Stimulated activated CD8-positive, alpha-beta memory T cell treated with anti-CD3 and anti-CD28 coated beads, Interleukin-7, amount 100 ng/mL, for 24 hours (primary cell): ENCODE measurements at regions not wholly inside any gene's neighbourhood (a gene's known extent, or its start where the extent isn't known, plus 50 kb on each side); places are given as distances from the start of the nearest gene placed in this dataset.

Experiments used
- DNase-seq: peaks from one replicate; pipeline ENCODE4 v3.0.0-alpha.2; 2020; ENCODE audit warnings: low read depth

DNA sequence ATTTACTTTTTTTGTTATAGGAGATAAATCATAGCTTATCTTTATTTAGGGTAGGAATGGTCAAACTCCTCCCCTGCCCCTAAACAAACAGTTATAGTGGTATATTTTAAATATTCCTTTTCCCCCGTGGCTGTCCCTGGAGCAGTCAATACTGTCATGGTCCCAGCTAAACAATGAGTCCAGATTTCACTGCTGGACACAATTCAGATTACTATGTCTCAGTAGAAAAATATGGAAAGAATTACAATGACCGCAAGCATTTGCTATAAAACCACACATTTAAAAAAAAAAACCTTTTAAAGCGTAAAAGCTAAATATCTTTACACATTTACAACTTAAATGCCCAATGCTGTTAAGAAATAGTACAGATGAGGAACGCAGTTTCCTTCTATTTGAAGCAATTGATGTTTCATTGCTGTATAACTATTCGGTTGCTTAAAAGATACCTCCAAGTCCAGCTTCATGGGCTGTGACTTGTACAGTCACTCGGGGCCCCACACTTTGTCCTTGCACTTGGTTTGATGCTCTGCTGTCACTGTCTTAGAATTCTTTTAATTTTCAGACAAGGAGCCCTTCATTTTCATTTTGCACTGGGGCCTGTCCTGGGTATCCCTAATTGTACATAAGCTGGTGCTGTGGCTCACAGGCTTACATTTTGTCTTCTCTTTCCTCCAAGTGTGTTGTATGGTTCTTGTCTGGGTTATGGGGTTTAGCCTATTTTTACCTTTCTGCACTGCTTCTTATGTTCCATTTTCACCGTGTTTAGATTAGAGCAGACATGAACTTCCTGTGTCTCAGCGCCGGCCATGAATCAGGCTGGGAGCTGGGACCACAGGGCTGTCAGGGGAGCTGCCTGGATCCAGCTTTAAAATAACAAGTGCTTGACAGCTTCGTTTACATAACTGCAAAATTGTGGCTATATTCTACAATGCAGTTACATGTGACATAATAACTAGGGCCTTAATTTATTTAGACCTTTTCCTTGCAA lies 530.2 kb upstream of the FZD8 start:
- no peak for DNase-seq

DNA sequence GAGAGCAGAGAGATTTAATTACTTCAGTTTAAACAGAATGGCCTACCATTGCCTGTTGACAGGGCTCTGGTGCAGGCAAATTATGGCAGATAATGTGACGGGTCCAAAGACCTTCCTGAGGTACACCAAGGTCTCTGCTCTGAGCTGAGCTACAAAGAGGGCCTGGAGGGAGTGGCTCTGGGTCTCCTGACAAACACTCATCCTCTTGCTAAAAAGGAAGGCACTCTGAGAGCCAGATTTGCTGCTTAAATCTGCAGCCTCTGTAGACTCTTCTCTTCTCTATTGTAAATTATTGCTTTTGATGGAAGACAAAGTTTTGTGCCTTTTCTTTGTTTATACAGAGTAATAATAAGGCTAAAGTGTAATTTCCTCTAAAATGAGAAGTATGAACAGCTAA lies 529.5 kb upstream of the FZD8 start:
- DNase-seq = no peak

DNA sequence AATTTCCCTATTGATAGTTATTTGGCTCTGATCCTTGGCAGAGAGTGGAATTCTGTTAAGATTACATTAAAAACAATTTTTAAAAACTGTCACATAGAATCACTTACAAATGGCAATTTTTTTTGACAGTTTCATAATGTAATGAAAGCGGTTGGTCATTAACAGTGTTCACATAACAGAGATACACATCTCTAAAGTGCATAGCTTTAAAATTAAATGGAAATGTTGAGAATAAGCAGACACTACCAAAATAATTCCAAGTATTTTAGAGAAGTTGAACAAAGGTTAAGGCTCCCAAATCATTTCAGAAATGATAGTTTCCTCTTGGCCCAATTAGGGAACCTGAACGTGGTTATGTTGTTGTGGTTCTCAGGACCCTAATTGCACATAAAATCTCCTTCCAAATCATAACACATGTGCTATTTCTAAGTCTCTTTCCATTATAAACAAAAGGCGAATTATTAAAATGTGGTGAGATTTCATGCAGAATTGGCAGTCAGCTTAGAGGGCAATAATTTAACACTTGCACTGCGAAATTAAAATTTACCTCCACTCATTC lies 528.9 kb upstream of the FZD8 start:
- no peak for DNase-seq

DNA sequence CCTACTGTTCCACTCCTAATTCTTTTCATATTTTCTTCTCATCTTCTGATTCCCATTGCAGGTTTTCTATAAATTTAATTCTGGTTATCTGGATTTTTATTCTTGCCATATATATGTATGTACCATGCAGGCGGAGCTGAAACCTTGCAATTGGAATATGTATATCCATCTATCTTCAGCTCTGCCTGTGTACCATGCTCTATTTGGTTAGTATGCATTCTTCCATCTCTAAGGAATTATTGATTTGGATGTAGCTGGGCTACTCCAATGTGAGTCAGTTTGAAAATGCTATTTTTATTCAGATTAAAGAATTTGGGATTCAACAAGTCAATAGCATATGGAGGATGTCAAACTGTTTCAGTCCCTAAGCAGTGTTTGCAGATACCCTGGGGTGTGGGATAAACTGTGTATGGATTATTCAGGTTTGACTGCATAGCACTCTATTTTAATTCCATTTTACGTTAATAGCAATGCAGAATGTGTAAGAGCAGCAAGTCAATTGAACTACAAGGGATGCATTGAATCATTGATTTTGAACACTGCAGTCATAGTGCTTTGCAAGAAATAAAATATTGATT lies 528.1 kb upstream of the FZD8 start:
- DNase-seq = no peak

DNA sequence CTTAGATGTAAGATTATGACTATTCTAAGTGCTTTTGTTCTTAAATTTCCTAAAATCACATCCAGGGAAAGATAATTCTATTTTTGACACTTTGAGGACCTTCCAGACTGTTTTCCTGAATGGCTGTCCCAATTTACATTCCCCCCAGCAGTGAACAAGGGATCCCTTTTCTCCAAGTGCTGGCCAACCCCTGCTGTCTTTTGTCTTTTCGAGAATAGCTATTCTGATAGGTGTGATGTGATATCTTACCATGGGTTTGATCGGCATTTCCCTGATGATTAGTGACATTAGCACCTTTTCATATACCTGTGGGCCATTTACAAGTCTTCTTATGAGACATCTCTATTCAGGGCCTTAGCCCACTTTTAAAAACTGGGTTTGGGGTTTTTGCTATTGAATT lies 526.7 kb upstream of the FZD8 start:
- no peak for DNase-seq

DNA sequence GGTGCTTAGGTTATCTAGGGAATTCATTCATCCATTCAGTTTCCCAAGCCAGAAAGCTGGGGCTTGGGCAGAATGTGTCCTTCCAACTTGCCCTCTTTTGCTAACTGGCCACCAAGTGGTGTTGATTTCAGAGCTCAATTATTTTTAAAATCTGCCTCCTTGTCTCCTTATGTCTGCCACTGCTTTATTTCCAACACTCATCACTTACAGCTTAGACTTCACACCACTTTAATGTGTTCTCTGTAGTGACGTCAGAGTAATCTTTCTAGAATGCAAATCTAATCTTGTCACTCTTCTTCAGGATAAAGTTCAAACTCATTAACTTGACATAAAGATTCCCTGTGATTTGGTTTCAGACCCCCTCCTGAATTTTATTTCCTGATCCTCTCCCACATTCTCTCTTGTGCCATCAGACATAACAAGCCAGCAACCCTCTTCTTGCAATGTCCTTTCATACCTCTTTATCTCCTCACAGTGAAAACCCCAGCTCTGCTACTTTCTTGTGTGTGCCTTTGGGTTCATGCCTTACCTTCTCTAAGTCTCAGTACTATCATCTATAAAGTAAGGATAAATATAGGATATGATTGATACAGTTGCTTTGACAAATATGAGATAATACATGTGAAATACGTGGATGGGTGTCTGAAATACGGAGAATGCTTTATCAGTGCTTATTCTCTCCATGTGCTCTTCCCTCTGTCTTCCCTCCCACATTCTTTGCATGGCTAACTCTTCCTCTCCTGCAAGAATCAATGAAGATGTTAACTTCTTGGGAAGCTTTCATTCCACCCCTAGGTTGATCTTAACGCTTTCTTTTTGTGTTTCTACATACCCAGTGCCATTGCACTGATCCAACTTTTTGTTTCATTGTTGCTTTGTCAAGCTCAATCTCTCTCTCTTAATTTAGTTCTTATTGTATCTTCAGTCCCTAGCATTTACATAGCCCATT lies 522.7 kb upstream of the FZD8 start:
- DNase-seq = no peak

DNA sequence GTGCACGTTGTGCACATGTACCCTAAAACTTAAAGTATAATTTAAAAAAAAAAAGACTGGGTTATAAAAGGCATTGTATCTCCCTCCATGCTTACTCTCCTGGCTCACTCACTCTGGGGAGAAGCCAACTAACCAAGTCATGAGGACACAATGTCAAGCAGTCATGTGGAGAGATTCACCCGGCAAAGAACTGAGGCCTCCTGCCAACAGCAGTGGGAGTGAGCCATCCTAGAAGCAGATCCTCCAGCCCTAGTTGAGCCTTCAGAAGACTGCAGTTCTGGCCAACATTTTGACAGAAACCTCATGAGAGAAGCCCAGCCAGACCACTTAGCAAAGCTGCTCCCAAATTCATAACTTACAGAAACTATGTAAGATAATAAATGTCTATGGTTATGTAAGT lies 521.7 kb upstream of the FZD8 start:
- no peak for DNase-seq

DNA sequence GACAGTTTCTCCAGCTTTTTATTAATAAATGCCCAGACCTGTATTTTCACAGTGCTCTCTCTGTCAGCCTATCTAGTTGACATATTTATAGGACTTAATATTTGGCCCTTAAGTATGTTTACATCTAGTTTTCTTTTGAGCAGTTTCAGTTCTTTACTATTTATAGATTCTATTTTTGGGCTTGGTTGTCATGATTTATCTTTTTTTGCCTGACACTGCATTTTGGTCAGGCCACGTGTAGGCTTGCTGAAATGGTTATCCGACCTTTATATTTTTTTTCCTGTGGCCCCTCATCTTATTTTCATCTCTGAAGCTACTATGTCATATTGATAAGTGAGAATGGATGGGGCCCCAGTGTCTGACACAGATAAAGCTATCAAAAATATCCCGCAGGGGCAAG lies 515.4 kb upstream of the FZD8 start:
- DNase-seq = no peak

DNA sequence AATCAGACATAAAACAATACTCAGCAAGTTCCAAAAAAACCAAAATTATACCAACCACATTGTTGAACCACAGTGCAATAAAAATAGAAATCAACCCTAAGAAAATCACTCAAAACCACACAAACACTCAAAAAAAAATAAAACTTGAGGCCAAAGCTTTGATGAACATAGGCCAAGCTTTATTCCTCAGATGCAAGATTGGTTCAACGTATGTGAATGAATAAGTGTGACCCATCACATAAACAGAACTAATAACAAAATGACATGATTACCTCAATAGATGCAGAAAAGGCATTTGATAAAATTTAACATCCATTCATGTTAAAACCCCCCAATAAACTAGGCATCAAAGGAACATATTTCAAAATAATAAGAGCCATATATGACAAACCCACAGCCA lies 506.1 kb upstream of the FZD8 start:
- no peak for DNase-seq

DNA sequence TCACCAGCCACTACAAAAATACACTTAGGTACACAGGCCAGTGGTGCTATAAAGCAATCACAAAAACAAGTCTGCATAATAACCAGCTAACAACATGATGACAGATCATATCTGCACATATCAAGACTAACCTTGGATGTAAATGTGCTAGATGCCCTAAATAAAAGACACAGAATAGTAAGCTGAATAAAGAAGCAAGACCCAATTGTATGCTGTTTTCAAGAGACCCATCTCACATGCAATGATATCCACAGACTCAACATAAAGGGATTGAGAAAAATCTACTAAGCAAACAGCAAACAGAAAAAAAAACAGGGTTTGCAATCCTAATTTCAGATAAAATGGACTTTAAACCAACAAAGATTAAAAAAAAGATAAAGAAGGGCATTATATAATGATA lies 505.4 kb upstream of the FZD8 start:
- DNase-seq = no peak

DNA sequence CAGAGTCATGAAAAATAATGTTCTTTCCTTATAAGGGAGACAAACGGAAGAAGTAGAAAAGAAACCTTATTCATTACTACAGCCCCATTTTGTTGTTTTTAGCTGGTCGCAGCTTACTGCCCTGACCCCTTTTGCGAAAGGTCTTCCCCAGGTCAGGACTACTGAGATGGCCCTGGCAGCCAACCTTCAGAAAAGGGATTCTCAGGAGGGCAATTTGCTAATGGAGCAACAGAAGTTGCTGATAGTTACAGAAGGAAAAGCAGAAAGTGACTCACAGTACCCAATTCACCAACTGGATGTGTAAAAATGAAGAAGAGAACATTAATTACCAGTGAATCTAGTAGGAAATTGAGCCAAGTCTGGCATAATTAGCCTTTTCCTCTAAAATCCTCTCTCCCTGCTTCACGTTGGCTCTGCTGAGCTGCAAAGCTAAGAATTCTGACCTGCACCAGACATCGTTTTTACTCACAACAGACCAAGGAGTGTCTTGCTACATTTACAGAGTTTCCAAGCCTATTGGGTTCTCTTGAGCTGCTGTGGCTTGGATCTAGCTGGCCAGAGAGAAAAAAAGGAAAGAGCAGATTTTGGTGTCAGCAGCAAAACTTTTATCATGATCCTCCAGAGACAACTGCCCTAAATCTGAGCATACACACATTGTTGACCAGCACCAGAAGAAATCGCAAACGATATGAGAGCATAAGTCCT lies 499.9 kb upstream of the FZD8 start:
- DNase-seq = no peak

DNA sequence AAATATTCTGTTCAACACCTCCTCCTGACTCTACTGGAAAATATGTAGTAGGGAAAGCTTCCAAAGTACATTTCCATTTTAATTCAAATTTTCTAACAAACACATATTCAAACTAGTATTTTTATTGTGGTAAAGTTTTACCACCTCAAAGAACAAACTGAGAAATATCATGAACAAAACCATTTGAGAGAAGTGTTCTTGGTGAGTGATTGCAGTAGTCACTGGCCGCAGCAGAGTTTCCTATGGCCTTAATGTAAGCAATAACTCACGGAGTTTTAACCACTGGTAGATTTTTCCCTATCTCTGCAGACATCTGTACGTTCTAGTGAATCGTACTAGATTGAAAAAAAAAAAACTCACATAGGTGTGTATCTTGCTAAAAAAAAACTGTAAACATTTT lies 487.0 kb upstream of the FZD8 start:
- DNase-seq = no peak

DNA sequence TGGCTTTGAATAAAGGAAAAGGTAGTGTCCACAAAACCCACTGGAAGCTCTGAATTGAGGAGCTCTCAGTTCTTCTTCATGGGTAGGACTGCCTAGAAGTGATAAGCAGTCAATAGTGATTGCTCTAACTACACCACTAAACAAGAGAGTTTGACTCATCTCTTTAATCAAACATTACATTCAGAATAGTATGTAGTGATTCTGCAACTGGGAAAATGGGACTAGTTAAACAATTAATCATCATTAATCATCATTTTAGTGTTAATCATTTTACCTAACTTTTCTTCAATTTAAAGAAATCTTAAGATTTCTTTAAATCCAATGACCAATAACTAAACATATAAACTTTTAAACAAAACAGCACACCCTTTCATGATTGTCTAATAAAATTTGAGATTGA lies 484.0 kb upstream of the FZD8 start:
- no peak for DNase-seq

DNA sequence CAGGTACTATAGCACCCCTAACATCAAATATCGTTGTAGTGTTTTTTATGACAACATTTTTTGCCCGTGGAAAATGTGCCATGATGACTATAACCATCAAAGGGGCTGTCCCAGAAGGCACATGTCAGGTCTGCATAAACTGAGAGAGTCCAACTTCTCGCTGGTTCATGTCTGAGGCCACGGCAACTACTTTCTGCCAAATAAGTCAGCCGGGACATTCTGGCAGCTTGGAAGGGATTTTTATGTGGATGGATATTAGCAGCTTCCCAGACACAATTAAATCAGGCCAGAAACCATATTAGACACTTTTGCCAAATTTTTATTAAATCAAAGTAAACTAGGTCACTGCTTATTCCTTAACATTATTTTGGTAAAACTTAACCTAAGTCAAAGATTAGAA lies 477.4 kb upstream of the FZD8 start:
- no peak for DNase-seq

DNA sequence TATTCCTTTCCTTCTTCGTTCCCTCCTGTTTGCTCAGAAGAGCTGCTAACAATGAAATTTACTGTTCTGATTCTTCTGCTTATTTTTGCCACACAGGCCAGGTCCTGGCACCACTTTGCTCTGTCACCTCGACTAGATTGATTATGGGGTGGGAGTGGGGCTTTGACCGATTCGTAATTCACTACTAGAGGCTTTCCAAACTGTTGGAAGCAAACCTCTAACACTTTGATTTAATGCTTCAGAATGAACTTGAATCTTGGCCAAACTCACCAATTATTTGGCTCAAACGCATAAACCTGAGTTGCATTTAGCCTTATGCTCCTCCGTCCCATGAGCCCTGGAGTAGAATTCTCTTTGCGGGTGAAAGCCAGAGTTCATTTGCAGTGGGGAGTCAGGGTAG lies 476.2 kb upstream of the FZD8 start:
- DNase-seq = no peak

DNA sequence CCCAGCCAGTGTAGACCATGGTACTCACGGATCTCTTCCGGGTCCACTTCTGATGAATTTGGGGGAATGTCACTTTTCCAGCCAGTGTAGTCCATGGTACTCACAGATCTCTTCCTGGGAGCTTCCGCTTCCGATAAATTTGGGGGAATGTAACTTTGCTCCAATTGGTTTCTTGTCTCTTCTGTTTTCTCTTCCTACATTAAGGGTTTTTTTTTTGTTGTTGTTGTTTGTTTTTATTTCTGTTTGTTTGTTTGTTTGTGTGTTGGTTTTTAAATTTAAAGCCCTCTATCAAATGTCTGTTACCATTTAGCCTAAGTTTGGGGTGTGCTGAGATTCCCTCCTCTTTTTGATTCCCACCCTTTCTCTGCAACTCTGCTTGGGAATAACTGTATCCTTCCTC lies 475.8 kb upstream of the FZD8 start:
- no peak for DNase-seq

DNA sequence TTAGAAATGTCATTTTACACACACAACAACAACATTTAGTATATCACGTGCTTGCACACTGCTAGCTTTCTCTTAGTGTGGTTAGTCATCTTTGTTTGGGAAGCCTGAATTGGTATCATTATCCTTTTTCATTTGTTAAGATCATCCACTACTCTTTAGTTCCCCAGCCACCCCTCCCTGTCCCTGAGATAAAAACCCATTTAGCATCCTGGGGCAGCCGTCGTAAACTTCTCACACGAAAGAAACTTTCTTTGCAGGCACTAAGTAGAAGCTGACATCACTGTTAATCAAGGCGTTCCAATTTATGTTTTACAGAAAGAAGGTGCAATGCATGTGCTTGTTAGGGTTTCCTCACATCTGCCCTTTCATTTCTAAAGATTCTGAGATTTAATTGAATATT lies 475.1 kb upstream of the FZD8 start:
- DNase-seq = no peak

DNA sequence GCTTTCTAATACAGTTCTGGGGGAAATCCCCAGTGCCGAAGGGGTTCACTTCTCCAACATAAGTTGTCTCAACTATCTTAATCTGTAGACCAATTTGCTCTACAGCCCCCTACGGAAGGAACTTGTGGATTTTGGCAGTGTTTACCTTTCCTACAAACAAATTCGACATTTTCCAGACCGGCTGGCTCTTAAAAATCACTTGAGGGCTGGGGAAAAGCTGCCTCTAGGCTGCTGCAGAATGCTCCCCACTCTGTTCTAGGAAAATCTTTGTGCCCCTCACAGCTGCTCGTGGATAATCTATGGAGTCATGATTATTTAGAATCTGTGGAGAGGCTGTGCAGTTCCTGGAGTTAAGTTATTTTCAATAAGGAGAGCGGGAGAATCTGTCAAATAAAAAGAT lies 474.6 kb upstream of the FZD8 start:
- DNase-seq = no peak

DNA sequence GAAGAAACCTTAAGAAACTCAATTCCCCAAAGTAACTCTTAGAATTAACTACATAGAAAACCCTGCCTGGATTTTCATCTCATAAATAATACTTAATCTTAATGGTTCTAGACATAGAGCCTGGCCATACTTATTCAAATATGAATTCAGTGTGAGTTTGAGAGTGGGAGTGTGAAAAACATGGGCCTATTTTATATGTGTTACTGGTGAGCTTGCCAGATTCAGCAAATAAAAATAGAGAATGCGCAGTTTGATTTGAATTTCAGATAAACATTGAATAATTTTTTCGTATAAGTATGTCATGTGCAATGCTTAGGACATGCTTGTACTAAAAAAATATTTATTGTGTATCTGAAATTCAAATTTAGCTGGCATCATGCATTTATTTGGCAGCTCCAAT lies 473.9 kb upstream of the FZD8 start:
- no peak for DNase-seq

DNA sequence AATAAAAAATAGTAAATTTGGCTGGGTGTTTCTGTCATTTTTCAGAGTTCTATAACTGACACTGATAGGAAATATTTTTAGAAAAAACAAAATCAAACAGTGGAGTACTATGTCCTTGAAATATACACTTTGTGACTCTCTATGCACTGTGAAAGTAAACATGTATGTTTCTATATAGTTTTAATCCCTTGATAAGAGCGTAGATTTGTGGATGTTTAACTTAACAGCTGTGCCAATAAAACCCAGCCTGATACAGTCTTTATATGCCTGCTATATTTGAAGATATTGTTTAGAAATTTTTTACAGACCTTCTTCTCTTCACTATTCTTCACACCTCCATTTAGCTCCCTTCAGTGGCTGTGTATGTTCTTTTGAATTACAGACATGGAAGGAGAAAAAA lies 473.3 kb upstream of the FZD8 start:
- DNase-seq = no peak

DNA sequence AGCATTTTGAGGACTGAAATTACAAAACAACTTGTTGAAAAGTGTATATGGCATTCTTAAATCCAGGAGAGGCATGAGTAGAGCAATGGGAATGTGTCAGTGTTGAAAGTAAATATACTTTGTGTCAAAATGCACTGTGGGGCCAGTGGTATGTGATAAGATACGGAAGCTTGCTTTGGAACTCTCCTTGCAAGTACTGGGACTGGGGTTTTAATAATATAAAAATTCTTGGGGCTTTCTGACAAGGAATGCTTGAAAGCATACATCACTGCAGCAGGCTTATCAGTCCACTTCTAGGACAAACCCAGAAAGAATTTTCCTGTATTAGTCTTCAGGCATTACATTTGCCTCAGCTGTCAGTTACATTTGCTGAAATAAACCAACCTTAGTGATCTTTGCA lies 472.8 kb upstream of the FZD8 start:
- no peak for DNase-seq

DNA sequence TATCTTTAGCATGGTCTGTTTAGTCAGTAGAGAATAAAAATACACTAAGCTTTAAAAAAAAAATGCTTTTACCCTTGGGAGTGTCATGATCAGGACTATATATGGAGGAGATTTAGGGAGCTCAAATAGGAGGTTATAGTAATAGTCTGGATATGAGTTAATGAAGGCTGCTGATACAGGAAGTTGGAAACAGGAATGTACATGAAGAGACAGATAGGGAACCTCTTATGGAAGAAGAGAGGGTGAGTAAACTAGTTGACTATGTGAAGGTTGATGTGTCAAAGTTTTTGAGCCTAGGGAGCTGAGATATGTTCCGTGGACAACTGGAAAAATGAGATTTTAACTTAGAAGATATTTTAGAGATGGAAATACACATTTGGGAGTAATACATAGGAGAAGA lies 472.0 kb upstream of the FZD8 start:
- no peak for DNase-seq
